ENCODE measurements at regions not wholly inside any gene's neighbourhood (a gene's known extent, or its start where the extent isn't known, plus 50 kb on each side); places are given as distances from the start of the nearest gene placed in this dataset.

GRCh38 chr5:68749631-68750030, 344.2 kb upstream of the SLC30A5 start:
- Histone ChIP-seq H3K27ac (ENCODE audit: low read depth, low read length) (no peak overlapping the region), H3K36me3 (ENCODE audit: insufficient read depth, low read length) (no peaks in the 10 kb centered on the region), H3K4me1 (ENCODE audit: insufficient read depth, low read length) (no peaks in the 10 kb centered on the region), H3K27me3 (ENCODE audit: control insufficient read depth in 1 of 2, insufficient read depth in 2 of 2, low read length in 2 of 2) (no peaks in the 10 kb centered on the region), H3K9me3 (ENCODE audit: low read length) (no peaks in the 10 kb centered on the region), H3K4me3 (ENCODE audit: low read depth in 1 of 2, low read length in 2 of 2) (no peak overlapping the region), H3K9ac (ENCODE audit: low read length) (no peak overlapping the region)

GRCh38 chr5:68751661-68752060, 342.2 kb upstream of the SLC30A5 start:
- Histone ChIP-seq H3K36me3 (ENCODE audit: insufficient read depth, low read length) (no peaks in the 10 kb centered on the region), H3K9me3 (ENCODE audit: low read length) (no peaks in the 10 kb centered on the region), H3K27me3 (ENCODE audit: control insufficient read depth in 1 of 2, insufficient read depth in 2 of 2, low read length in 2 of 2) (no peaks in the 10 kb centered on the region), H3K4me1 (ENCODE audit: insufficient read depth, low read length) (no peaks in the 10 kb centered on the region), H3K9ac (ENCODE audit: low read length) (no peak overlapping the region), H3K27ac (ENCODE audit: low read depth, low read length) (no peak overlapping the region), H3K4me3 (ENCODE audit: low read depth in 1 of 2, low read length in 2 of 2) (no peak overlapping the region)

GRCh38 chr5:68754536-68754935, 339.3 kb upstream of the SLC30A5 start:
- no peaks in the 10 kb centered on the region for H3K27me3 ChIP-seq (ENCODE audit: control insufficient read depth in 1 of 2, insufficient read depth in 2 of 2, low read length in 2 of 2)
- H3K27ac ChIP-seq (ENCODE audit: low read depth, low read length), result no peak overlapping the region
- no peaks in the 10 kb centered on the region for H3K9me3 ChIP-seq (ENCODE audit: low read length)
- no peaks in the 10 kb centered on the region for H3K36me3 ChIP-seq (ENCODE audit: insufficient read depth, low read length)
- no peak overlapping the region for H3K4me3 ChIP-seq (ENCODE audit: low read depth in 1 of 2, low read length in 2 of 2)
- no peak overlapping the region for H3K9ac ChIP-seq (ENCODE audit: low read length)
- H3K4me1 ChIP-seq (ENCODE audit: insufficient read depth, low read length), result no peaks in the 10 kb centered on the region

GRCh38 chr5:68755293-68755692, 338.5 kb upstream of the SLC30A5 start:
- no peaks in the 10 kb centered on the region for H3K4me1 ChIP-seq (ENCODE audit: insufficient read depth, low read length)

DNA sequence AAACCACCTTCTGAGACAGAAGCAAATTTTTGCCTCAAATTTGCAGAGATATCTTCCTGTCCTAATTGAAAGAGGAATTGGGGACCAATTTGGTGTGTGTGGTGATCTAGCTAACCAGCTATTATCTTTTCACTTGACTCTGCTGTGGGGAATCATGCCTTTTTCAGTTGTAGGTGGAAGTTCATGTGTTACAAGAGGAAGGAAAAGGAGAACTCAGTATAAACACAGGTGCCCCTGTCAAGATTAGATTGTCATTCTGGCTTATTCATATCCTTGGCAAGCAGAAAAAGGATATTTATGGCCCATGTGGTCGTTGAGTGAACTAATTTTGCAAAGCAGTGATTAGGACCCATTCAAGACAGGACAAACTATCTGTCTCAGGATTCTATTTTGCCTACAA, 336.8 kb upstream of the SLC30A5 start:
- no peaks in the 10 kb centered on the region for H3K4me1 ChIP-seq (ENCODE audit: insufficient read depth, low read length)
- H3K9me3 ChIP-seq (ENCODE audit: low read length), result no peaks in the 10 kb centered on the region
- no peak overlapping the region for H3K4me3 ChIP-seq (ENCODE audit: low read depth in 1 of 2, low read length in 2 of 2)
- no peaks in the 10 kb centered on the region for H3K27me3 ChIP-seq (ENCODE audit: control insufficient read depth in 1 of 2, insufficient read depth in 2 of 2, low read length in 2 of 2)
- no peaks in the 10 kb centered on the region for H3K36me3 ChIP-seq (ENCODE audit: insufficient read depth, low read length)
- no peak overlapping the region for H3K27ac ChIP-seq (ENCODE audit: low read depth, low read length)
- no peak overlapping the region for H3K9ac ChIP-seq (ENCODE audit: low read length)

More at GRCh38 chr5:68755293-68755692, 338.5 kb upstream of the SLC30A5 start:
- Histone ChIP-seq H3K9ac (ENCODE audit: low read length) (no peak overlapping the region), H3K27me3 (ENCODE audit: control insufficient read depth in 1 of 2, insufficient read depth in 2 of 2, low read length in 2 of 2) (no peaks in the 10 kb centered on the region), H3K4me3 (ENCODE audit: low read depth in 1 of 2, low read length in 2 of 2) (no peak overlapping the region), H3K9me3 (ENCODE audit: low read length) (no peaks in the 10 kb centered on the region), H3K36me3 (ENCODE audit: insufficient read depth, low read length) (no peaks in the 10 kb centered on the region), H3K27ac (ENCODE audit: low read depth, low read length) (no peak overlapping the region)

DNA sequence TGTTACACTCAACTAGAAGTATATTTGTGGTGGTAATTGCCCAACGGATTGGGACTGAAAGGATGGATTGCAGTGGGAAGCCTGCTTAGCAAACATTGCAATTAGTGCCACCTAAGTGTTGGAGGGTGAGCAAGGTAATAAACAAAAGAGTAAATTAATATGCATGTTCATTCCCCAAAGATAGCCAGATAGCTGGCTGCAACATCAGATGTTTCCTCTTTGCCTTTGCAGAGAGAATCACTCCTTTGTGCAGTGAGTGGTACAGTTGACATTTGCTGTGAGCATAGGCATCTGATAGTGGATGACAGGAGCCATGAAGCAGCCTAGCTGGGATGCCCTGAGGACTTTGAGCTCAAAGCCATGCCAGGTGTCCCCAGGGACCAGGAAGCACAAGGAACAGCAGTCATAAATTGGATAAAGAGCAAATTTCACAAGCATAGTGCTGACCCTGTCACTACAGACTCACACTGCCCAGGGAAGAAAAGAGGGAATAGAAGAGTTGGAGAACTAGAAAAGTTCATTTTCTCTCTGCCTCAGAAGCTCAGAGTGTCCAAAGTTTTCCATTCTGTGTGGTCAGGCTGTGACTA, 336.1 kb upstream of the SLC30A5 start:
- Histone ChIP-seq H3K4me3 (ENCODE audit: low read depth in 1 of 2, low read length in 2 of 2) (no peak overlapping the region), H3K9ac (ENCODE audit: low read length) (no peak overlapping the region), H3K9me3 (ENCODE audit: low read length) (no peaks in the 10 kb centered on the region), H3K4me1 (ENCODE audit: insufficient read depth, low read length) (no peaks in the 10 kb centered on the region), H3K27me3 (ENCODE audit: control insufficient read depth in 1 of 2, insufficient read depth in 2 of 2, low read length in 2 of 2) (no peaks in the 10 kb centered on the region), H3K27ac (ENCODE audit: low read depth, low read length) (no peak overlapping the region), H3K36me3 (ENCODE audit: insufficient read depth, low read length) (no peaks in the 10 kb centered on the region)

GRCh38 chr5:68759593-68759992, 334.2 kb upstream of the SLC30A5 start:
- Histone ChIP-seq H3K27ac (ENCODE audit: low read depth, low read length) (no peak overlapping the region), H3K27me3 (ENCODE audit: control insufficient read depth in 1 of 2, insufficient read depth in 2 of 2, low read length in 2 of 2) (no peaks in the 10 kb centered on the region), H3K4me1 (ENCODE audit: insufficient read depth, low read length) (no peaks in the 10 kb centered on the region), H3K36me3 (ENCODE audit: insufficient read depth, low read length) (no peaks in the 10 kb centered on the region), H3K4me3 (ENCODE audit: low read depth in 1 of 2, low read length in 2 of 2) (no peak overlapping the region), H3K9me3 (ENCODE audit: low read length) (no peaks in the 10 kb centered on the region), H3K9ac (ENCODE audit: low read length) (no peak overlapping the region)

GRCh38 chr5:68762201-68762600, 331.6 kb upstream of the SLC30A5 start:
- no peaks in the 10 kb centered on the region for H3K9me3 ChIP-seq (ENCODE audit: low read length)
- H3K4me3 ChIP-seq (ENCODE audit: low read depth in 1 of 2, low read length in 2 of 2), result no peak overlapping the region
- no peaks in the 10 kb centered on the region for H3K27me3 ChIP-seq (ENCODE audit: control insufficient read depth in 1 of 2, insufficient read depth in 2 of 2, low read length in 2 of 2)
- H3K9ac ChIP-seq (ENCODE audit: low read length), result no peak overlapping the region
- no peaks in the 10 kb centered on the region for H3K36me3 ChIP-seq (ENCODE audit: insufficient read depth, low read length)
- H3K27ac ChIP-seq (ENCODE audit: low read depth, low read length), result no peak overlapping the region
- H3K4me1 ChIP-seq (ENCODE audit: insufficient read depth, low read length), result no peaks in the 10 kb centered on the region

GRCh38 chr5:68766952-68767464, 326.8 kb upstream of the SLC30A5 start:
- Histone ChIP-seq H3K4me3 (ENCODE audit: low read depth in 1 of 2, low read length in 2 of 2) (no peak overlapping the region), H3K9ac (ENCODE audit: low read length) (no peak overlapping the region), H3K4me1 (ENCODE audit: insufficient read depth, low read length) (no peaks in the 10 kb centered on the region), H3K27me3 (ENCODE audit: control insufficient read depth in 1 of 2, insufficient read depth in 2 of 2, low read length in 2 of 2) (no peaks in the 10 kb centered on the region), H3K9me3 (ENCODE audit: low read length) (no peaks in the 10 kb centered on the region), H3K36me3 (ENCODE audit: insufficient read depth, low read length) (no peaks in the 10 kb centered on the region), H3K27ac (ENCODE audit: low read depth, low read length) (no peak overlapping the region)

- H3K9me3 ChIP-seq (ENCODE audit: low read length), result no peaks in the 10 kb centered on the region
- H3K36me3 ChIP-seq (ENCODE audit: insufficient read depth, low read length), result no peaks in the 10 kb centered on the region
- H3K27ac ChIP-seq (ENCODE audit: low read depth, low read length), result no peak overlapping the region
- no peaks in the 10 kb centered on the region for H3K4me1 ChIP-seq (ENCODE audit: insufficient read depth, low read length)
- no peak overlapping the region for H3K9ac ChIP-seq (ENCODE audit: low read length)
- no peak overlapping the region for H3K4me3 ChIP-seq (ENCODE audit: low read depth in 1 of 2, low read length in 2 of 2)
- no peaks in the 10 kb centered on the region for H3K27me3 ChIP-seq (ENCODE audit: control insufficient read depth in 1 of 2, insufficient read depth in 2 of 2, low read length in 2 of 2)
Measured at GRCh38 chr5:68770551-68770950, 323.3 kb upstream of the SLC30A5 start.

DNA sequence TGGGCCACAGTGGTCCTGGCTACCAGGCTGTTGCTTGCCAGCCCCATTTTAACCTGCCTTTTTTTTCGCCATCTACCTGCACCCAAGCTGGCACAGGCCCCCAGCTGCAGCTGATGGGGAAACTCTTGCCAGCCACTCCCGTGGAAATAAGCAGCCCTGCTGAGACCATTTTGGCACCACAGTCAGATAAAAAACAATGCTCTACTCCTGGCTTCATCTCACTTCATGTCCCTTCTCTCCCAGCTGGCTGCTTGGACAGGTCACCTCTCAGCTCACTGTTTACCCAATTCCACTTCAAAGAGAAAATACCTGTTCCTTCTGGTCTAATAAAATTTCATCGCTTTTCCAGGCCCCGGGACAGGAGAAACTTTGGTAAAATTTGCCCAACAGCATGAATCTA, 322.6 kb upstream of the SLC30A5 start:
- H3K9ac ChIP-seq (ENCODE audit: low read length), result no peak overlapping the region
- H3K27ac ChIP-seq (ENCODE audit: low read depth, low read length), result no peak overlapping the region

GRCh38 chr5:68771732-68772131, 322.1 kb upstream of the SLC30A5 start:
- Histone ChIP-seq H3K9me3 (ENCODE audit: low read length) (no peaks in the 10 kb centered on the region), H3K27me3 (ENCODE audit: control insufficient read depth in 1 of 2, insufficient read depth in 2 of 2, low read length in 2 of 2) (no peaks in the 10 kb centered on the region), H3K9ac (ENCODE audit: low read length) (no peak overlapping the region), H3K4me3 (ENCODE audit: low read depth in 1 of 2, low read length in 2 of 2) (no peak overlapping the region), H3K4me1 (ENCODE audit: insufficient read depth, low read length) (no peaks in the 10 kb centered on the region), H3K27ac (ENCODE audit: low read depth, low read length) (no peak overlapping the region), H3K36me3 (ENCODE audit: insufficient read depth, low read length) (no peaks in the 10 kb centered on the region)

More for the DNA sequence above, 322.6 kb upstream of the SLC30A5 start:
- Histone ChIP-seq H3K4me3 (ENCODE audit: low read depth in 1 of 2, low read length in 2 of 2) (no peak overlapping the region), H3K9me3 (ENCODE audit: low read length) (no peaks in the 10 kb centered on the region), H3K4me1 (ENCODE audit: insufficient read depth, low read length) (no peaks in the 10 kb centered on the region), H3K27me3 (ENCODE audit: control insufficient read depth in 1 of 2, insufficient read depth in 2 of 2, low read length in 2 of 2) (no peaks in the 10 kb centered on the region), H3K36me3 (ENCODE audit: insufficient read depth, low read length) (no peaks in the 10 kb centered on the region)
